Mammary epithelial cell (primary cell): ENCODE measurements at regions not wholly inside any gene's neighbourhood (a gene's known extent, or its start where the extent isn't known, plus 50 kb on each side); places are given as distances from the start of the nearest gene placed in this dataset.

Experiments used
- CTCF ChIP-seq, 2 donors: IDR thresholded peaks in 1 of 2; conservative IDR thresholded peaks in 1 of 2; 2 replicates each; pipeline ENCODE4 v1.5.1; 2011 to 2012; ENCODE audit warnings: inconsistent platforms in 2 of 2, low read length in 2 of 2, mild to moderate bottlenecking in 2 of 2, control low read depth in 1 of 2, low read depth in 1 of 2; ENCODE audit not compliant: insufficient read depth in 1 of 2; ENCODE audit errors: extremely low read depth in 1 of 2
- EZH2 ChIP-seq: IDR thresholded peaks from 2 replicates; pipeline ENCODE4 v1.6.1; 2012; ENCODE audit warnings: low read length, inconsistent platforms, borderline replicate concordance

- no peak for TF ChIP-seq CTCF (conservative IDR thresholded peaks at IDR 0.05 in 1 of 2, IDR thresholded peaks at IDR 0.05 in 1 of 2; ENCODE audit: extremely low read depth in 1 of 2, insufficient read depth in 1 of 2, low read depth in 1 of 2, low read length in 2 of 2)
- no peak for TF ChIP-seq EZH2
These were observed 275.0 kb upstream of the MIR17HG start for GRCh38 chr13:91072486-91072885.
